Astrocyte of the cerebellum (primary cell): ENCODE measurements at regions not wholly inside any gene's neighbourhood (a gene's known extent, or its start where the extent isn't known, plus 50 kb on each side); places are given as distances from the start of the nearest gene placed in this dataset.

Experiments used
- DNase-seq: peaks from one replicate; pipeline ENCODE4 v3.0.0-alpha.2; 2011; ENCODE audit warnings: low read depth
- H3K4me3 ChIP-seq: 2 replicates; pipeline ENCODE4 v1.5.1; 2011; ENCODE audit warnings: mild to moderate bottlenecking, low read depth, low read length, moderate library complexity
- in situ Hi-C: cut with HindIII; loops from 2 replicates; pipeline ENCODE4 v1.10.0; 2017; ENCODE audit warnings: low sequenced_read_pairs
- TF ChIP-seq, protein P1 (sequence below): IDR thresholded peaks from 2 replicates; pipeline ENCODE4 v1.5.1; 2012; ENCODE audit warnings: low read length, low read depth, moderate library complexity, mild to moderate bottlenecking; ENCODE audit errors: missing control alignments

DNA sequence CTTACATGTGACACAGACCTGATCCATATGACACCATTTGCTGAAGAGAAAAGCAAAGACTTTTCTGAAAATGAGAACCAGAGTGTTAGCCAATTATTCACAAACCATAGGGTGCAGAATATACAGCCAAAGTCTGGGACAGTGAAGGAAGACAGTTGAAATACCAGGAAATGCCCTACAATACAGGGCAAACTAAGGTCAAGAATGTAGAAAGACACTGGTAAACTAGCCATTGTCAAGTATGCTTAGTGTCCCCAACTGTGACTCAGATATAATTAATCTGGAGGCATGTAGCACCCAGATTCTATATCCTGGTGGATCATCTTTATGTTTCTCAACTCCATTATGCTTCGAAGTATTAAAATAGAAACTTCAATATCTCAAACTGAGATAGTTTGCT is 200.9 kb upstream of the FSTL5 start:
- in situ Hi-C loops: no loop called here
- DNase-seq: no peak
- TF ChIP-seq, protein P1, sequence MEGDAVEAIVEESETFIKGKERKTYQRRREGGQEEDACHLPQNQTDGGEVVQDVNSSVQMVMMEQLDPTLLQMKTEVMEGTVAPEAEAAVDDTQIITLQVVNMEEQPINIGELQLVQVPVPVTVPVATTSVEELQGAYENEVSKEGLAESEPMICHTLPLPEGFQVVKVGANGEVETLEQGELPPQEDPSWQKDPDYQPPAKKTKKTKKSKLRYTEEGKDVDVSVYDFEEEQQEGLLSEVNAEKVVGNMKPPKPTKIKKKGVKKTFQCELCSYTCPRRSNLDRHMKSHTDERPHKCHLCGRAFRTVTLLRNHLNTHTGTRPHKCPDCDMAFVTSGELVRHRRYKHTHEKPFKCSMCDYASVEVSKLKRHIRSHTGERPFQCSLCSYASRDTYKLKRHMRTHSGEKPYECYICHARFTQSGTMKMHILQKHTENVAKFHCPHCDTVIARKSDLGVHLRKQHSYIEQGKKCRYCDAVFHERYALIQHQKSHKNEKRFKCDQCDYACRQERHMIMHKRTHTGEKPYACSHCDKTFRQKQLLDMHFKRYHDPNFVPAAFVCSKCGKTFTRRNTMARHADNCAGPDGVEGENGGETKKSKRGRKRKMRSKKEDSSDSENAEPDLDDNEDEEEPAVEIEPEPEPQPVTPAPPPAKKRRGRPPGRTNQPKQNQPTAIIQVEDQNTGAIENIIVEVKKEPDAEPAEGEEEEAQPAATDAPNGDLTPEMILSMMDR: no peak
- H3K4me3 ChIP-seq: no peak overlapping the region

DNA sequence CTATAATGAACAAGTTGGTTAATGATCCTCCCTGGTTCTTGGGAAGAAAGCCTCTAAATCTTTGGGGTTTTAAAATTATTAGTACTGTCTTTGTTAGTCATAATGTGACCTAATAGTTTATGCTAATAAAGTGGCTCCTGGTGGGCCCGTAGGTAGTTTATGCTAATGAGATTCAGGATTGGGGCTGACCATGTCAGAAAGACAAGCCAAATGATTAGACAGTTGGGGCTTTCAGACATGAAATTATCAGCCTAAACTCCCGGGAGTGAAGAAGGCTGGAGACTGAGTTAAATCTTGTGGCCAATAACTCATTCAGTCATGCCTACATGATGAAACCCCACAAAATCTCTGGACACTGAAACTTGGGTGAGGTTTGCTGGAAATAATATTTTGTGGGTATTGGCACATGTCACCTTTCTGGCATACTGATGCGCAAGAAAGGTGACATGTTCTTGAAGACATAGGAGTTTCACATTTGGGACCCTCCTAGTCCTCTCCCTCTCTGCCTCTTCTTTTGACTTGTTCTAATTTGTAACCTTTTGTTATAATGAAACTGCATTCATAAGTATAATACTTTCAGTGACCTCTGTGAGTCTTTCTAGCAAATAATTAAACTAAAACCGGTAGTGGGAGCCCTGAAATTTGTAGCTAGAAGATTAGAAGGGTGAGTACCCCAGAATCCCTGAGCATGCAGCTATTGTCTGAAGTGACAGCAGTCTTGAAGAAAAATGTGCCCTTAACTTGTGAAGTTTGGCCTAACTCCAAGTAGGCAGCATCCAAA is 196.8 kb upstream of the FSTL5 start:
- no peak overlapping the region for H3K4me3 ChIP-seq
- in situ Hi-C loops: no loop called here
- DNase-seq: no peak
- TF ChIP-seq, protein P1: no peak

DNA sequence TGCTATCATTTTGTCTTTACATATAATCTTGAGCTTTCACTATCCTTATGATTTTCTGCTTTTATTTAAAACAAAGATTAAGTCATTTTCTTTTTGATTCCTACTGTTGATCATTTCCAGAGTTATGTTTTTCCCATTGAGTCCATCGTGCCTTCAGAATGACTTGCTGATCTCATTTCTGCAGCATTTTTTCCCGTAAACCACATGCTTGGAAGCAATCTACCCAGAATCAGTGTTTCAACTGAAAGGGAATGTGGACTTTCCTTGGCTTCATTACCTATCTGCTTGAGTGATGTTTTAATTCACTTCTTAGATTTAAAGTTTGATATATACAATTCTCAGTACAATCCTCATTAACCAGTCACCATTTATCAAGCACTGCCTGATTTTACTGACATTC is 192.4 kb upstream of the FSTL5 start:
- no peak overlapping the region for H3K4me3 ChIP-seq
- in situ Hi-C loops: no loop called here
- TF ChIP-seq, protein P1: no peak
- DNase-seq: no peak

DNA sequence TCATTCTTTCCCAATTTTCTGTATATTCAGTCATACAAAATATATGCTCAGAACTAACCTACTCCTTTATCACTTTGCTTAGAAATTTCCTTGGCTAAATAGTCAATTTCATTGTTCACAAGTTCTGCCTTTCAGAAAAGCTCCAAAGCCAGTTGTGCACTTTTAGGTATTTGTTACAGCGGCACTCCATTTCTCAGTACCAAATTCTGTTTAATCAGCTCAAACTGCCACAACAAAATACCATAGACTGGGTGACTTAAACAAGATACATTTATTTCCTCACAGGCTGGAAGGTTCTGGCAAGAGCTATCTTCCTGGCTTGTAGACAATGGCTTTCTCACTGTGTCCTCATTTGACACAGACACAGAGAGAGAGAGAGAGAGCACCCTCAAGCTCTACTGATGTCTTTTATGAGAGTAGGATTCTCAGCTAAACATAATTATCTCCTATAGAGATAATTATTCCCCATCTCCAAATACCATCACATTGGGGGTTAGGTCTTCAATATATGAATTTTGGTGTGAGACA is 188.8 kb upstream of the FSTL5 start:
- TF ChIP-seq, protein P1: no peak
- no peak for DNase-seq
- H3K4me3 ChIP-seq: no peak overlapping the region
- in situ Hi-C loops: no loop called here

DNA sequence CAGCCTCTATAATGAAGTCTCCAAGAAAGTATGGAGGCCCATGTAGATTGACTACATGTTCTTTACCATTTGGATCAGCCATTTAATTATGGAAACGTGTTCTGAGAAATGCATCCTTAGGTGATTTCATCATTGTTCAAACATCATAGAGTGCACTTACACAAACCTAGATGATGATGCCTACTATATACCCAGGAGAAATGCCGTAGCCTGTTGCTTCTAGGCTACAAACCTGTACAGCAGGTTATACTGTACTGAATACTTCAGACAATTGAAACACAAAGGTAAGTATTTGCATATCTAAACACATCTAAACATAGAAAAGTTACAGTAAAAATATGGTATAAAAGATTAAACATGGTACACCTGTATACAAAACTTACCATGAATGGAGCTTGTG is 186.5 kb upstream of the FSTL5 start:
- H3K4me3 ChIP-seq: no peak overlapping the region
- in situ Hi-C loops: no loop called here
- TF ChIP-seq, protein P1: no peak
- DNase-seq: no peak

DNA sequence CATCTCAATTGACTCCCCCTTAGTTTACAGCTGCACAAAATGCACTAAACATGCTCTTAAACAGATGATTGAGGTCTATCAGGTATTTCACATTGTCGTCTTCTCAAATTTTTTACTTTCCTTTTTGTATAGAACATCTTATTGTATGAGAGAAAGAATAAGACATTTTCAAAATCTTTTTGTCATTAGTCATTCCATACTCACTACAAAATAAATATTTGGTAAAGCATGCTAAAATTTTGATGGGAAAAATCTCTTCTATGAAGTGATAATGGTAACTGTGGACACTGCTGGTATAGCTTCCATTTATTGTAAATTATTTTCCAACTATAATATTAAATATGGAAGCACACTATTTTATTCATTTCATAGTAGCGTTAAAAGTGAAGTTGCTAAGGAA is 185.6 kb upstream of the FSTL5 start:
- DNase-seq: no peak
- TF ChIP-seq, protein P1: no peak
- H3K4me3 ChIP-seq: no peak overlapping the region
- in situ Hi-C loops: no loop called here
